Hepatocyte (in vitro differentiated cells): ENCODE measurements at regions not wholly inside any gene's neighbourhood (a gene's known extent, or its start where the extent isn't known, plus 50 kb on each side); places are given as distances from the start of the nearest gene placed in this dataset.

Experiments used
- DNase-seq: peaks from one replicate; pipeline ENCODE4 v3.0.0-alpha.2; 2016; ENCODE audit warnings: low spot score
- H2AFZ ChIP-seq: fragments of 200-600 bp; sonication (generic); 2 replicates; pipeline ENCODE4 v1.6.0; 2016; ENCODE audit warnings: antibody characterized with exemption, mild to moderate bottlenecking
- H3K27ac ChIP-seq: fragments of 200-600 bp; sonication (generic); 2 replicates; pipeline ENCODE4 v1.5.1; 2016; ENCODE audit warnings: mild to moderate bottlenecking
- H3K27me3 ChIP-seq: fragments of 200-600 bp; sonication (generic); 2 replicates; pipeline ENCODE4 v1.6.1; 2016
- H3K36me3 ChIP-seq: fragments of 200-600 bp; sonication (generic); replicated peaks from 2 replicates; pipeline ENCODE4 v1.5.1; 2016; ENCODE audit warnings: low read depth; ENCODE audit not compliant: insufficient read depth
- H3K4me1 ChIP-seq: fragments of 200-600 bp; sonication (generic); 2 replicates; pipeline ENCODE4 v1.5.1; 2016; ENCODE audit warnings: mild to moderate bottlenecking, moderate library complexity; ENCODE audit not compliant: insufficient read depth
- H3K4me2 ChIP-seq: fragments of 200-600 bp; sonication (generic); 2 replicates; pipeline ENCODE4 v1.6.0; 2016
- H3K4me3 ChIP-seq: fragments of 200-600 bp; sonication (generic); 2 replicates; pipeline ENCODE4 v1.5.1; 2016; ENCODE audit warnings: mild to moderate bottlenecking
- H3K79me2 ChIP-seq: fragments of 200-600 bp; sonication (generic); 2 replicates; pipeline ENCODE4 v1.6.0; 2017; ENCODE audit warnings: mild to moderate bottlenecking
- H3K9me2 ChIP-seq: fragments of 200-600 bp; sonication (generic); replicated peaks from 2 replicates; pipeline ENCODE4 v1.6.0; 2017; ENCODE audit warnings: mild to moderate bottlenecking; ENCODE audit not compliant: insufficient read depth
- H3K9me3 ChIP-seq: fragments of 200-600 bp; sonication (generic); 2 replicates; pipeline ENCODE4 v1.5.1; 2016; ENCODE audit warnings: low read depth, mild to moderate bottlenecking
- H4K20me1 ChIP-seq: fragments of 200-600 bp; sonication (generic); 2 replicates; pipeline ENCODE4 v1.6.0; 2016; ENCODE audit warnings: mild to moderate bottlenecking; ENCODE audit not compliant: insufficient read depth, poor library complexity, severe bottlenecking
- EZH2 ChIP-seq: fragments of 200-600 bp; sonication (generic); IDR thresholded peaks from 2 replicates; pipeline ENCODE4 v1.6.1; 2016; ENCODE audit warnings: antibody characterized with exemption, mild to moderate bottlenecking, borderline replicate concordance
- EZH2phosphoT487 ChIP-seq: fragments of 200-600 bp; sonication (generic); IDR thresholded peaks from one replicate; pipeline ENCODE4 v1.6.1; 2018; ENCODE audit warnings: antibody characterized with exemption, mild to moderate bottlenecking, low read depth, moderate library complexity; ENCODE audit not compliant: unreplicated experiment, severe bottlenecking
- WGBS: methylation state at CpG from one replicate; pipeline ENCODE4 v1.1.6; 2016; ENCODE audit warnings: low lambda C conversion rate; ENCODE audit errors: missing lambda C conversion rate; 5-methylcytosine and 5-hydroxymethylcytosine counted together
- TF ChIP-seq, protein P1 (sequence below): fragments of 200-600 bp; sonication (generic); IDR thresholded peaks from 2 replicates; pipeline ENCODE4 v1.5.1; 2016; ENCODE audit warnings: antibody characterized with exemption, mild to moderate bottlenecking; ENCODE audit not compliant: poor library complexity

DNA sequence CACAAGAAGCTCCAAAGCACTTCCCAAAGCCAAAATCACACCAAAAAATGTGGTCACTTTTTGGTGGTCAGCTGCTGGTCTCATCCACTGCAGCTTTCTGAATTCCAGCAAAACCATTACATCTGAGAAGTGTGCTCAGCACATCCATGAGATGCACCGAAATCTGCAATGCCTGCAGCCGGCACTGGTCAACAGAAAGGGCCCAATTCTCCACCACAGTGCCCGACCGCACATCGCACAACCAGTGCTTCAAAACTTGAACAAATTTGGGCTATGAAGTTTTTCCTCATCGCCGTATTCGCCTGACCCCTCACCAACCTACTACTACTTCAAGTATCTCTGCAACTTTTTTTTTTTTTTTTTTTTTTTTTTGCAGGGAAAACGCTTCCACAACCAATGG is 89.9 kb upstream of the LUZP2 start:
- 98% methylated on average over 9 of the region's 9 CpGs for WGBS
- DNase-seq, result no peak
- no peaks in the 10 kb centered on the region for H3K4me1 ChIP-seq
- H3K27ac ChIP-seq, result no peak overlapping the region
- H3K79me2 ChIP-seq, result no peaks in the 10 kb centered on the region
- H3K4me2 ChIP-seq, result no peak overlapping the region
- no peak overlapping the region for H3K4me3 ChIP-seq
- H3K9me2 ChIP-seq, result no peaks in the 10 kb centered on the region
- no peaks in the 10 kb centered on the region for H3K9me3 ChIP-seq
- no peak overlapping the region for H2AFZ ChIP-seq
- TF ChIP-seq, protein P1, sequence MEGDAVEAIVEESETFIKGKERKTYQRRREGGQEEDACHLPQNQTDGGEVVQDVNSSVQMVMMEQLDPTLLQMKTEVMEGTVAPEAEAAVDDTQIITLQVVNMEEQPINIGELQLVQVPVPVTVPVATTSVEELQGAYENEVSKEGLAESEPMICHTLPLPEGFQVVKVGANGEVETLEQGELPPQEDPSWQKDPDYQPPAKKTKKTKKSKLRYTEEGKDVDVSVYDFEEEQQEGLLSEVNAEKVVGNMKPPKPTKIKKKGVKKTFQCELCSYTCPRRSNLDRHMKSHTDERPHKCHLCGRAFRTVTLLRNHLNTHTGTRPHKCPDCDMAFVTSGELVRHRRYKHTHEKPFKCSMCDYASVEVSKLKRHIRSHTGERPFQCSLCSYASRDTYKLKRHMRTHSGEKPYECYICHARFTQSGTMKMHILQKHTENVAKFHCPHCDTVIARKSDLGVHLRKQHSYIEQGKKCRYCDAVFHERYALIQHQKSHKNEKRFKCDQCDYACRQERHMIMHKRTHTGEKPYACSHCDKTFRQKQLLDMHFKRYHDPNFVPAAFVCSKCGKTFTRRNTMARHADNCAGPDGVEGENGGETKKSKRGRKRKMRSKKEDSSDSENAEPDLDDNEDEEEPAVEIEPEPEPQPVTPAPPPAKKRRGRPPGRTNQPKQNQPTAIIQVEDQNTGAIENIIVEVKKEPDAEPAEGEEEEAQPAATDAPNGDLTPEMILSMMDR, result no peak
- no peak for TF ChIP-seq EZH2
- no peak for TF ChIP-seq EZH2phosphoT487
- no peaks in the 10 kb centered on the region for H3K27me3 ChIP-seq
- no peaks in the 10 kb centered on the region for H4K20me1 ChIP-seq
- no peaks in the 10 kb centered on the region for H3K36me3 ChIP-seq

DNA sequence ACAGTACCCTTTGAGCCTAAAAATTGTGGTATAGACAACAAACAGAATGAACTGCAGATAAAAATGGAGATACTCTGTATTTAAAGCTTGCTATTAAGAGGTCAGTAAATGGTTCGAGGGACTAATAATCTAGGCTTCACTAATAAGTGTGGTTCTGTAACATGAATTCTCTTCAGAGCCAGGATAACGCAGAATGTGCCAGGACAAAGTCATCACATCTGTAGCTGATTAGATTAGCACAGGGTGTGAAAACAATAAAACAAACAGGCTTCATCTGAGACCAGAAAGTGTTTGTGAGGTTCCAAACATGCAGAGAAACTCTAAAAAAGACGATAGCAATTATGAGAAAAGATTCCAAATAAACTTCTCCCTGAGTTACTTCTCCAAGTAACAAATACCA is 89.1 kb upstream of the LUZP2 start:
- H3K79me2 ChIP-seq, result no peaks in the 10 kb centered on the region
- no peaks in the 10 kb centered on the region for H3K9me3 ChIP-seq
- no peaks in the 10 kb centered on the region for H3K4me1 ChIP-seq
- H3K9me2 ChIP-seq, result no peaks in the 10 kb centered on the region
- TF ChIP-seq, protein P1, result no peak
- no peak for TF ChIP-seq EZH2phosphoT487
- DNase-seq, result no peak
- H3K27ac ChIP-seq, result no peak overlapping the region
- H3K4me2 ChIP-seq, result no peak overlapping the region
- 51% methylated on average over 3 of the region's 3 CpGs for WGBS
- H4K20me1 ChIP-seq, result no peaks in the 10 kb centered on the region
- no peak overlapping the region for H3K4me3 ChIP-seq
- H3K27me3 ChIP-seq, result no peaks in the 10 kb centered on the region
- peak overlapping the region; percentile 32 for H2AFZ ChIP-seq
- no peaks in the 10 kb centered on the region for H3K36me3 ChIP-seq

DNA sequence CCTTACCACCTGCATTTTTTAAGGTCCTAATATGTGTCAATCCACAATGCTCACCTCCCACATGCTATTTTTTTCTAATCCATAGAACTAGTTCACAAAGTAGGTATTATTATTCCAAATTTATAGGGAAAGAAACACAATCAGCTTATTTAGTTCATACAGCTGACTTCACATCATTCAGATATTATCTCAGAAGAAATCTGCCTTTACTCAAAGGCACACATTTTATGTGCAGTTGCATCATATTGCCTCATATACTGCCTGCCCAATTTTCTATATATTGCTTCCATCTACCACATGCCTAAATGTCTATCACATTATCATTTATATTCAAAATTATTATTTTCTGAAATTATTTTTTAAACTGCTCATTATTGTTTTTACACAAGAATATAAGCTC is 88.7 kb upstream of the LUZP2 start:
- Histone ChIP-seq H3K9me3 (no peaks in the 10 kb centered on the region), H4K20me1 (no peaks in the 10 kb centered on the region), H2AFZ (no peak overlapping the region), H3K27me3 (no peaks in the 10 kb centered on the region), H3K4me3 (no peak overlapping the region), H3K27ac (no peak overlapping the region), H3K4me1 (no peaks in the 10 kb centered on the region), H3K79me2 (no peaks in the 10 kb centered on the region), H3K4me2 (no peak overlapping the region), H3K36me3 (no peaks in the 10 kb centered on the region), H3K9me2 (no peaks in the 10 kb centered on the region)
- TF ChIP-seq, protein P1, result no peak
- TF ChIP-seq EZH2phosphoT487, result no peak
- TF ChIP-seq EZH2, result no peak
- DNase-seq, result no peak

DNA sequence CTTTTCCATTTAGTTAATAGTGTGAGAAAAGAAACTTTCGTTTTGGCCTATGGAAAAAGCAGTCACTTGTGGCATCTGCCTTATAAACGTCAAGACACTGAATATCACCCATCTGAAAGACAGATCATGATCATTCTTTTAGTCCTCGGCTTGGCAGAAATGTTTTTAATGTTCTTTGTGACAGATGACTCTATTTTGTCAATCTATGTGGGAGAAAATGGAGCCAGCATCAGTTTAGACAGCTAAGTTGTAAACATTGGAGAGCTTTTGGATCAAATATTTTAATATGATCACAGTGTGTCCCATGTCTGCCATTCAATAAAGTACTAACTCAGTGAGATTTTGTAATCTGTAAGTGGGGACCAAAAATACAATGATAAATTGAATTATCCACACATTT is 85.1 kb upstream of the LUZP2 start:
- H3K9me2 ChIP-seq, result no peaks in the 10 kb centered on the region
- 86% methylated on average over 3 of the region's 3 CpGs for WGBS

More for the DNA sequence above, 85.1 kb upstream of the LUZP2 start:
- Histone ChIP-seq H4K20me1 (no peaks in the 10 kb centered on the region), H3K4me2 (no peak overlapping the region), H3K79me2 (no peaks in the 10 kb centered on the region), H3K36me3 (no peaks in the 10 kb centered on the region), H3K4me3 (no peak overlapping the region), H3K4me1 (no peaks in the 10 kb centered on the region), H3K9me3 (no peaks in the 10 kb centered on the region), H3K27me3 (no peaks in the 10 kb centered on the region), H3K27ac (no peak overlapping the region), H2AFZ (no peak overlapping the region)
- TF ChIP-seq, protein P1, result no peak
- no peak for TF ChIP-seq EZH2
- TF ChIP-seq EZH2phosphoT487, result no peak
- DNase-seq, result no peak
